OCI-LY1 (cell line): ENCODE measurements at regions not wholly inside any gene's neighbourhood (a gene's known extent, or its start where the extent isn't known, plus 50 kb on each side); places are given as distances from the start of the nearest gene placed in this dataset.

ENCODE experiments used
- H2AFZ ChIP-seq: fragments of 200-600 bp; sonication (generic), shearing (Covaris generic); 2 replicates; pipeline ENCODE4 v1.6.0; 2014; ENCODE audit warnings: antibody characterized with exemption, mild to moderate bottlenecking, low read length
- H3F3A ChIP-seq: fragments of 200-600 bp; sonication (generic), shearing (Covaris generic); 2 replicates; pipeline ENCODE4 v1.6.0; 2014; ENCODE audit warnings: mild to moderate bottlenecking, antibody characterized with exemption, low read length, moderate library complexity; ENCODE audit not compliant: insufficient read depth
- H3K27ac ChIP-seq: fragments of 200-600 bp; sonication (generic); 2 replicates; pipeline ENCODE4 v1.5.1; 2014; ENCODE audit warnings: low read length, mixed run types, mild to moderate bottlenecking, low read depth; ENCODE audit not compliant: poor library complexity, severe bottlenecking
- H3K27me3 ChIP-seq: fragments of 200-600 bp; sonication (generic); 2 replicates; pipeline ENCODE4 v1.6.0; 2014; ENCODE audit warnings: antibody characterized with exemption, mild to moderate bottlenecking, low read length, moderate library complexity; ENCODE audit not compliant: insufficient read depth
- H3K36me3 ChIP-seq: fragments of 200-600 bp; sonication (generic); 2 replicates; pipeline ENCODE4 v1.6.1; 2014; ENCODE audit warnings: mild to moderate bottlenecking, antibody characterized with exemption, low read length, moderate library complexity, mixed read lengths; ENCODE audit not compliant: insufficient read depth
- H3K4me1 ChIP-seq: fragments of 200-600 bp; sonication (generic); 2 replicates; pipeline ENCODE4 v1.5.1; 2014; ENCODE audit warnings: mild to moderate bottlenecking, low read length, moderate library complexity; ENCODE audit not compliant: insufficient read depth, severe bottlenecking
- H3K4me2 ChIP-seq: fragments of 200-600 bp; sonication (generic), shearing (Covaris generic); 2 replicates; pipeline ENCODE4 v1.6.1; 2014; ENCODE audit warnings: low read length
- H3K4me3 ChIP-seq: fragments of 200-600 bp; sonication (generic); 2 replicates; pipeline ENCODE4 v1.5.1; 2014; ENCODE audit warnings: low read length, low read depth, mild to moderate bottlenecking, mixed read lengths; ENCODE audit not compliant: poor library complexity, severe bottlenecking
- H3K79me2 ChIP-seq: fragments of 200-600 bp; shearing (Covaris generic); 2 replicates; pipeline ENCODE4 v1.6.1; 2016; ENCODE audit warnings: mixed run types, low read length, mixed read lengths; ENCODE audit not compliant: insufficient read depth
- H3K9ac ChIP-seq: fragments of 200-600 bp; sonication (generic), shearing (Covaris generic); 2 replicates; pipeline ENCODE4 v1.6.1; 2014; ENCODE audit warnings: mild to moderate bottlenecking, low read length, mixed read lengths
- H3K9me2 ChIP-seq: fragments of 200-600 bp; sonication (generic), shearing (Covaris generic); 2 replicates; pipeline ENCODE4 v1.6.1; 2014; ENCODE audit warnings: low read depth, mild to moderate bottlenecking, low read length, mixed read lengths
- H3K9me3 ChIP-seq: fragments of 200-600 bp; shearing (Covaris generic); 2 replicates; pipeline ENCODE4 v1.6.1; 2014; ENCODE audit warnings: low read length, mixed read lengths
- H4K20me1 ChIP-seq: fragments of 200-600 bp; sonication (generic), shearing (Covaris generic); 2 replicates; pipeline ENCODE4 v1.6.0; 2016; ENCODE audit warnings: mild to moderate bottlenecking, low read length; ENCODE audit not compliant: insufficient read depth
- EZH2 ChIP-seq: fragments of 200-600 bp; sonication (generic), shearing (Covaris generic); IDR thresholded peaks from 2 replicates; pipeline ENCODE4 v1.8.0; 2017; ENCODE audit warnings: borderline replicate concordance, mixed run types, mild to moderate bottlenecking, antibody characterized with exemption, low read length, moderate library complexity, mixed read lengths
- TF ChIP-seq, protein P1 (sequence below): fragments of 200-600 bp; sonication (generic), shearing (Covaris generic); IDR thresholded peaks from 2 replicates; pipeline ENCODE4 v1.5.1; 2017; ENCODE audit warnings: mild to moderate bottlenecking, antibody characterized with exemption, low read length, moderate library complexity, mixed read lengths

DNA sequence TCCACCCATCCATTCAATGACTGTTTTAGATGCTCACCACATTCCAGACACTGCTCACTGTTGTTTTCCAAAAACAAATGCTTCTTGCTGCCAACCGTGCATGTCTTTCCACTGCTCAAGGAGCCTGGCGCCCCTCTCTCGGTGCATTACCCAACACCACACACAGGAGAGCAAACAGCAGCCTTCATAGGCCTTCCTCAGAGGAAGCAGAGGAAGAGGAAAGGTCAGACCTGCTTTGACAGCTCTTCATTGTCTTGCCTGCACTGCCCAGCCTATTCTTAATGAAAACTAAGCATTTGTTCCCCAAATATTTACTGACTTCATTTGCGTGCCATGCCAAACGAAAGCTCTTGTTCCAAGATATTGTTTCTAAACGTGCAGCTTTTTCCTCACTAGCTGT lies 1129.2 kb downstream of the TBC1D22A start:
- no peaks in the 10 kb centered on the region for H4K20me1 ChIP-seq
- TF ChIP-seq, protein P1, sequence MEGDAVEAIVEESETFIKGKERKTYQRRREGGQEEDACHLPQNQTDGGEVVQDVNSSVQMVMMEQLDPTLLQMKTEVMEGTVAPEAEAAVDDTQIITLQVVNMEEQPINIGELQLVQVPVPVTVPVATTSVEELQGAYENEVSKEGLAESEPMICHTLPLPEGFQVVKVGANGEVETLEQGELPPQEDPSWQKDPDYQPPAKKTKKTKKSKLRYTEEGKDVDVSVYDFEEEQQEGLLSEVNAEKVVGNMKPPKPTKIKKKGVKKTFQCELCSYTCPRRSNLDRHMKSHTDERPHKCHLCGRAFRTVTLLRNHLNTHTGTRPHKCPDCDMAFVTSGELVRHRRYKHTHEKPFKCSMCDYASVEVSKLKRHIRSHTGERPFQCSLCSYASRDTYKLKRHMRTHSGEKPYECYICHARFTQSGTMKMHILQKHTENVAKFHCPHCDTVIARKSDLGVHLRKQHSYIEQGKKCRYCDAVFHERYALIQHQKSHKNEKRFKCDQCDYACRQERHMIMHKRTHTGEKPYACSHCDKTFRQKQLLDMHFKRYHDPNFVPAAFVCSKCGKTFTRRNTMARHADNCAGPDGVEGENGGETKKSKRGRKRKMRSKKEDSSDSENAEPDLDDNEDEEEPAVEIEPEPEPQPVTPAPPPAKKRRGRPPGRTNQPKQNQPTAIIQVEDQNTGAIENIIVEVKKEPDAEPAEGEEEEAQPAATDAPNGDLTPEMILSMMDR: no peak
- no peak for TF ChIP-seq EZH2
- H3K9me2 ChIP-seq: no peaks in the 10 kb centered on the region
- H3K79me2 ChIP-seq: no peaks in the 10 kb centered on the region
- peak overlapping the region; percentile 37 for H3K27ac ChIP-seq
- no peak overlapping the region for H3K9ac ChIP-seq
- no peak overlapping the region for H3K4me3 ChIP-seq
- peaks cover 42% of the 10 kb centered on the region for H3K4me1 ChIP-seq
- H3K9me3 ChIP-seq: peaks cover 3% of the 10 kb centered on the region; the same call in 1 of the 2 replicates
- no peak overlapping the region for H3K4me2 ChIP-seq
- no peaks in the 10 kb centered on the region for H3K27me3 ChIP-seq
- peaks cover 8% of the 10 kb centered on the region; the same call in 1 of the 2 replicates for H3K36me3 ChIP-seq
- no peak overlapping the region for H2AFZ ChIP-seq
- H3F3A ChIP-seq: no peaks in the 10 kb centered on the region

DNA sequence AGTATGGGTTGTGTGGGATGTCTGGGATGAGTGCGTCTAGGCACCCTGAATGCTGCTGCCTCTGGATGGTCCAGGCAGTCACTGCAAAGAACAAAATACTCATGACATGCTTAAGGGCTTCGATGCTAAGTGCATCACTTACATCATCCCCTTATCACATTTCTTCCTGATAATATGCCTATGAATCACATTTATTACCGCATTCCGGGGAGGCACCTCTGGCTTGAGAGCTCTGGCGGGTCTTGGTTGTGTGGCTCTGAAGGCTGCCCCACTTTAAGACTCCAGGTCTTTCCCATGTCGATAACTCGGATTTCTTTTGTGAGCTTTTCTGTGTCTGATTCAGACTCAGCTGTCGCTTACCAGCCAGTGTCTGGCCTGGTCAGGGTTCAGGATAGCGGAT lies 1126.4 kb downstream of the TBC1D22A start:
- no peaks in the 10 kb centered on the region; the same call in 1 of the 2 replicates for H3K27me3 ChIP-seq
- H3K79me2 ChIP-seq: no peaks in the 10 kb centered on the region
- H3K9me2 ChIP-seq: no peaks in the 10 kb centered on the region
- H3F3A ChIP-seq: no peaks in the 10 kb centered on the region
- no peaks in the 10 kb centered on the region for H4K20me1 ChIP-seq
- H3K4me2 ChIP-seq: no peak overlapping the region
- TF ChIP-seq, protein P1: no peak
- no peak for TF ChIP-seq EZH2
- H3K27ac ChIP-seq: peak overlapping the region; percentile 15
- peaks cover 16% of the 10 kb centered on the region; the same call in 1 of the 2 replicates for H3K36me3 ChIP-seq
- H3K9me3 ChIP-seq: no peaks in the 10 kb centered on the region
- no peak overlapping the region for H3K4me3 ChIP-seq
- H3K4me1 ChIP-seq: peaks cover 64% of the 10 kb centered on the region
- H3K9ac ChIP-seq: no peak overlapping the region
- no peak overlapping the region for H2AFZ ChIP-seq

DNA sequence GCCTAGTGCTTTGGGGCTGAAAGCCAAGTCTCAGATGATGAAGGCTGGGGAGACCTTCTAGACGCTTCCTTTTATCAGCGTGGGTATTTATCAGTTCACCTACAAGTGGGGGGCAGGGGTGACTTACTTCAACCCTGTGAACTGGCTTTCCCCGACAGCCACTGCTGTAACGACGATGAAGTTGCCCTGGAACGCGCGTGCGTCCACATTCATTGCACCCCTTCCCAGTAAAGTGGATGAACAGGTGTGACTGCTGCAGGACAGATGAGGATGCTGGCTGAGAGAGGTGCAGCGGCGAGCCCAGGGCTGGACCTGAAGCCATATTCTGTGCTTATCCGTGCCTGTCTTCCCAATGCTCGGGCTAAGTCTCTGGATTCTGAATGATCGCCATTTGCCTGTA lies 1122.3 kb downstream of the TBC1D22A start:
- Histone ChIP-seq H3K27me3 (no peaks in the 10 kb centered on the region; the same call in 1 of the 2 replicates), H3K9me3 (no peaks in the 10 kb centered on the region)

More for the DNA sequence above, 1122.3 kb downstream of the TBC1D22A start:
- peaks cover 87% of the 10 kb centered on the region for H3K4me1 ChIP-seq
- peaks cover 14% of the 10 kb centered on the region; the same call in 1 of the 2 replicates for H3K36me3 ChIP-seq
- H3K27ac ChIP-seq: no peak overlapping the region
- no peaks in the 10 kb centered on the region for H4K20me1 ChIP-seq
- no peak overlapping the region for H3K9ac ChIP-seq
- TF ChIP-seq, protein P1: no peak
- no peak for TF ChIP-seq EZH2
- no peaks in the 10 kb centered on the region for H3K9me2 ChIP-seq
- no peaks in the 10 kb centered on the region for H3F3A ChIP-seq
- H3K4me2 ChIP-seq: no peak overlapping the region
- no peaks in the 10 kb centered on the region for H3K79me2 ChIP-seq
- H3K4me3 ChIP-seq: no peak overlapping the region
- no peak overlapping the region for H2AFZ ChIP-seq
